ENCODE measurements at regions not wholly inside any gene's neighbourhood (a gene's known extent, or its start where the extent isn't known, plus 50 kb on each side); places are given as distances from the start of the nearest gene placed in this dataset.
"Not testable (repeated sequence)": the region's sequence is repeated elsewhere in the genome, so short reads cannot be mapped to it uniquely, and the experiment has no call there.

DNA sequence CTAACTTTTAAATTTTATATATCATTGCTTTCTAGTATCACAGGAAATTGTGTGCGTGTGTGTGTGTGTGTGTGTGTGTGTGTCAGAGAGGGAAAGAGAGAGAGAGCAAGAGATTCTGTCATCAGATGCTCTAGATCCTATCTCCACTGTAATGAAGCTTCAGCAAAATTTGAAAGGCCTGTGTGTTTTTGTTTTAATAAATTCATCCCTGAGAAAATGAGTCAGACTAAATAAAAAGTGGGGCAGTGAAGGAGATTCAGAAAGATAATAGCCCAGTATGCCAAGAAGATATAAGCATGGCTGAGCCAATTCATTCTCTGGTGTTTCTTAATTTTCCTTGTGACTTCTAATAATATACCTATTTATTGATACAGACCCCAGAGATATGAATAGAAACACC lies 184.2 kb upstream of the TMEM196 start:
- no peaks in the 10 kb centered on the region for H3K4me1 ChIP-seq (ENCODE audit: insufficient read depth, low read length, poor library complexity, severe bottlenecking)
- TF ChIP-seq, protein P1, sequence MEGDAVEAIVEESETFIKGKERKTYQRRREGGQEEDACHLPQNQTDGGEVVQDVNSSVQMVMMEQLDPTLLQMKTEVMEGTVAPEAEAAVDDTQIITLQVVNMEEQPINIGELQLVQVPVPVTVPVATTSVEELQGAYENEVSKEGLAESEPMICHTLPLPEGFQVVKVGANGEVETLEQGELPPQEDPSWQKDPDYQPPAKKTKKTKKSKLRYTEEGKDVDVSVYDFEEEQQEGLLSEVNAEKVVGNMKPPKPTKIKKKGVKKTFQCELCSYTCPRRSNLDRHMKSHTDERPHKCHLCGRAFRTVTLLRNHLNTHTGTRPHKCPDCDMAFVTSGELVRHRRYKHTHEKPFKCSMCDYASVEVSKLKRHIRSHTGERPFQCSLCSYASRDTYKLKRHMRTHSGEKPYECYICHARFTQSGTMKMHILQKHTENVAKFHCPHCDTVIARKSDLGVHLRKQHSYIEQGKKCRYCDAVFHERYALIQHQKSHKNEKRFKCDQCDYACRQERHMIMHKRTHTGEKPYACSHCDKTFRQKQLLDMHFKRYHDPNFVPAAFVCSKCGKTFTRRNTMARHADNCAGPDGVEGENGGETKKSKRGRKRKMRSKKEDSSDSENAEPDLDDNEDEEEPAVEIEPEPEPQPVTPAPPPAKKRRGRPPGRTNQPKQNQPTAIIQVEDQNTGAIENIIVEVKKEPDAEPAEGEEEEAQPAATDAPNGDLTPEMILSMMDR (conservative IDR thresholded peaks at IDR 0.05; ENCODE audit: low read depth, low read length), result no peak
- TF ChIP-seq EZH2 (IDR thresholded peaks at IDR 0.05; ENCODE audit: borderline replicate concordance, low read depth, low read length, poor library complexity, severe bottlenecking), result no peak
- POLR2A ChIA-PET (ENCODE audit: low non-redundant PET), result no interaction called here
- H3K4me3 ChIP-seq (ENCODE audit: low read depth, low read length, poor library complexity, severe bottlenecking), result no peak overlapping the region
- H3K36me3 ChIP-seq (ENCODE audit: insufficient read depth, low read length, poor library complexity, severe bottlenecking), result no peaks in the 10 kb centered on the region
- intact Hi-C loops (cut with micrococcal nuclease; ENCODE audit: unreplicated experiment), result no loop called here
- H3K9me3 ChIP-seq (ENCODE audit: low read depth, low read length, poor library complexity, severe bottlenecking), result no peaks in the 10 kb centered on the region
- H3K27me3 ChIP-seq (replicated peaks; ENCODE audit: insufficient read depth, low read depth, low read length, poor library complexity), result peaks cover 3% of the 10 kb centered on the region
- no peak overlapping the region for H3K27ac ChIP-seq (ENCODE audit: low read depth, low read length, poor library complexity, severe bottlenecking)
- DNase-seq (ENCODE audit: low spot score), result no peak
- no TSS peak for BruUV-seq (replicated peaks)
- CTCF ChIA-PET, result no interaction called here

DNA sequence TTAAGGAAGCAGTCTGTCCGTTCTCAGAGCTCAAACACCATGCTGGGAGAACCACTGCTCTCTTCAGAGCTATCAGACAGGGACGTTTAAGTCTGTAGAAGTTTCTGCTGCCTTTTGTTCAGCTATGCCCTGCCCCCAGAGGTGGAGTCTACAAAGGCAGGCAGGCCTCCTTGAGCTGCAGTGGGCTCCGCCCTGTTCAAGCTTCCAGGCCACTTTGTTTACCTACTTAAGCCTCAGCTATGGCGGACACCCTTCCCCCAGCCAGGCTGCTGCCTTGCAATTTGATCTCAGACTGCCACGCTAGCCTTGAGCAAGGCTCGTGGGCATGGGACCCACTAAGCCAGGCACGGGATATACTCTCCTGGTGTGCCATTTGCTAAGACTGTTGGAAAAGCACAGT lies 180.7 kb upstream of the TMEM196 start:
- DNase-seq (ENCODE audit: low spot score); intact Hi-C loops (cut with micrococcal nuclease; ENCODE audit: unreplicated experiment): not testable (repeated sequence)

DNA sequence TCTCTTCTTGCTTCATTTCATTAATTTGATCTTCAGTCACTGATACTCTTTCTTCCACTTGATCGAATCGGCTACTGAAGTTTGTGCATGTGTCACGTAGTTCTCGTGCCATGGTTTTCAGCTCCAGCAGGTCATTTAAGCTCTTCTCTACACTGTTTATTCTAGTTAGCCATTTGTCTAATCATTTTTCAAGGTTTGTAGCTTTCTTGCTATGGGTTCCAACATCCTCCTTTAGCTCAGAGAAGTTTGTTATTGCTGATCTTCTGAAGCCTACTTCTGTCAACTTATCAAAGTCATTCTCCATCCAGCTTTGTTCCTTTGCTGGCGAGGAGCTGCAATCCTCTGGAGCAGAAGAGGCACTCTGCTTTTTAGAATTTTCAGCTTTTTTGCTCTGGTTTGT lies 180.0 kb upstream of the TMEM196 start:
- intact Hi-C loops (cut with micrococcal nuclease; ENCODE audit: unreplicated experiment); CTCF ChIA-PET; BruUV-seq (replicated peaks): not testable (repeated sequence)

More for the DNA sequence above, 180.7 kb upstream of the TMEM196 start:
- H3K36me3 ChIP-seq (ENCODE audit: insufficient read depth, low read length, poor library complexity, severe bottlenecking); POLR2A ChIA-PET (ENCODE audit: low non-redundant PET); BruUV-seq (replicated peaks); CTCF ChIA-PET; H3K27ac ChIP-seq (ENCODE audit: low read depth, low read length, poor library complexity, severe bottlenecking); H3K4me1 ChIP-seq (ENCODE audit: insufficient read depth, low read length, poor library complexity, severe bottlenecking); H3K27me3 ChIP-seq (replicated peaks; ENCODE audit: insufficient read depth, low read depth, low read length, poor library complexity); H3K9me3 ChIP-seq (ENCODE audit: low read depth, low read length, poor library complexity, severe bottlenecking); H3K4me3 ChIP-seq (ENCODE audit: low read depth, low read length, poor library complexity, severe bottlenecking): not testable (repeated sequence)

DNA sequence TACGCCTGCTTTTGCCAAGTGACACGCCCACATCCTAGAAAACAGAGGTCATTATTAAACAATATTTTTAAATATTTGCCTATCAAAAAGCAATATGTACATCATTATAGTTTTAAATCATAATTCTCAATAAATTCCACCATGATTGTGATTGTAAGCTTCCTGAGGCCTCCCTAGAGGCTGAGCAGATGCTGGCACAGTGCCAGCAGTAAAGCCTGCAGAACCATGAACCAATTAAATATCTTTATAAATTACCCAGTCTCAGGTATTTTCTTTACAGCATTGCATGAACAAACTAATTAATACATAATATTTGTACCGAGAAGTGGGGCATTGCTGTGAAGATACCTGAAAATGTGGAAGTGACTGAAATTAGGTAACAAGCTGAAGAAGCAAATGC lies 174.7 kb upstream of the TMEM196 start:
- Histone ChIP-seq H3K27ac (ENCODE audit: low read depth, low read length, poor library complexity, severe bottlenecking) (no peak overlapping the region), H3K36me3 (ENCODE audit: insufficient read depth, low read length, poor library complexity, severe bottlenecking) (no peaks in the 10 kb centered on the region), H3K27me3 (replicated peaks; ENCODE audit: insufficient read depth, low read depth, low read length, poor library complexity) (no peaks in the 10 kb centered on the region), H3K9me3 (ENCODE audit: low read depth, low read length, poor library complexity, severe bottlenecking) (no peaks in the 10 kb centered on the region), H3K4me1 (ENCODE audit: insufficient read depth, low read length, poor library complexity, severe bottlenecking) (no peaks in the 10 kb centered on the region), H3K4me3 (ENCODE audit: low read depth, low read length, poor library complexity, severe bottlenecking) (no peak overlapping the region)
- intact Hi-C loops (cut with micrococcal nuclease; ENCODE audit: unreplicated experiment), result no loop called here
- POLR2A ChIA-PET (ENCODE audit: low non-redundant PET), result no interaction called here
- BruUV-seq (replicated peaks), result no TSS peak
- TF ChIP-seq, protein P1 (conservative IDR thresholded peaks at IDR 0.05; ENCODE audit: low read depth, low read length), result no peak
- no peak for TF ChIP-seq EZH2 (IDR thresholded peaks at IDR 0.05; ENCODE audit: borderline replicate concordance, low read depth, low read length, poor library complexity, severe bottlenecking)
- no peak for DNase-seq (ENCODE audit: low spot score)
- CTCF ChIA-PET, result no interaction called here

More for the DNA sequence above, 180.0 kb upstream of the TMEM196 start:
- H3K36me3 ChIP-seq (ENCODE audit: insufficient read depth, low read length, poor library complexity, severe bottlenecking); H3K4me3 ChIP-seq (ENCODE audit: low read depth, low read length, poor library complexity, severe bottlenecking); H3K27me3 ChIP-seq (replicated peaks; ENCODE audit: insufficient read depth, low read depth, low read length, poor library complexity); H3K4me1 ChIP-seq (ENCODE audit: insufficient read depth, low read length, poor library complexity, severe bottlenecking); H3K27ac ChIP-seq (ENCODE audit: low read depth, low read length, poor library complexity, severe bottlenecking); POLR2A ChIA-PET (ENCODE audit: low non-redundant PET); H3K9me3 ChIP-seq (ENCODE audit: low read depth, low read length, poor library complexity, severe bottlenecking); DNase-seq (ENCODE audit: low spot score): not testable (repeated sequence)
